GM19452 (cell line): ENCODE measurements at regions not wholly inside any gene's neighbourhood (a gene's known extent, or its start where the extent isn't known, plus 50 kb on each side); places are given as distances from the start of the nearest gene placed in this dataset.

Source experiments
- ATAC-seq: cut with Tn5 transposase; IDR thresholded peaks from one replicate; pipeline ENCODE4 v1.9.1; 2021; ENCODE audit not compliant: unreplicated experiment

GRCh38 chr14:98692832-98693231 lies 579.2 kb downstream of the BCL11B start:
- ATAC-seq, result no peak

- no peak for ATAC-seq
Measured at GRCh38 chr14:98694541-98694940, 577.5 kb downstream of the BCL11B start.

DNA sequence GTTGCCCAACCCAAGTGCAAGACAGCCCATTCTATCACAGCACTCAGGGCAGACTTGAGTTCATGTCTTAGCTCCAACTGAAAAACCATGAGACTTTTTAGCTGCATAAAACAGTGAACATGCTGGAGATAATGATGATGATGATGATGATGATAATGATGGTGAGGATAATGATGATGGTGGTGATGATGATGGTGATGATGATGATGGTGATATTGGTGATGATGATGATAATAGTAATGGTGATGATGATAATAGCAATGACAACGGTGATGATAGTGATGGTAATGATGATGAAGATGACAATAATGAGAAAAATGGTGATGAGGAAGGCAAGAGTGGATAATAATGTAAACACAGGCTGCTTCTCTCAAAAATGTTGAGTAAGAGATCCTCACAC lies 576.2 kb downstream of the BCL11B start:
- no peak for ATAC-seq

GRCh38 chr14:98698341-98698740 lies 573.7 kb downstream of the BCL11B start:
- ATAC-seq, result no peak

GRCh38 chr14:98700748-98701147 lies 571.2 kb downstream of the BCL11B start:
- no peak for ATAC-seq

DNA sequence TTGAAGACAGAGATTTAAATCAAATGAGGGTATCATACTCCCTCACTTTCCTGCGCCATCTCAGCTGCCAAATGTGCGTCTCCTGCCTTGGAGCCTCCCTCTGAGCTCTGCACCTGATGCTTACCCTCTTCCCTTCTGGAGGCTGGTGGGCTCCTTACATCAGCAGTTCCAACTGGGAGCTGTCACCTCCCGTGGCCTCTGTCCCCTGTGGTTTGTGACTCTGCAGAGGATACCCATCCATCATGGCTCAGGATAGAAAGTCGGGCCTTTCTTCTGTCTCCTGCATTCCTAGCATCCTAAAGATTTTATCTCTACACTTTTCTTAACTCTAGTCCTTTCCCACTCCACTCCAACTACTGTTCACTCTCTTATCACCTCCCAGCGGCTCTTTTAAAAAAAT lies 570.6 kb downstream of the BCL11B start:
- no peak for ATAC-seq

DNA sequence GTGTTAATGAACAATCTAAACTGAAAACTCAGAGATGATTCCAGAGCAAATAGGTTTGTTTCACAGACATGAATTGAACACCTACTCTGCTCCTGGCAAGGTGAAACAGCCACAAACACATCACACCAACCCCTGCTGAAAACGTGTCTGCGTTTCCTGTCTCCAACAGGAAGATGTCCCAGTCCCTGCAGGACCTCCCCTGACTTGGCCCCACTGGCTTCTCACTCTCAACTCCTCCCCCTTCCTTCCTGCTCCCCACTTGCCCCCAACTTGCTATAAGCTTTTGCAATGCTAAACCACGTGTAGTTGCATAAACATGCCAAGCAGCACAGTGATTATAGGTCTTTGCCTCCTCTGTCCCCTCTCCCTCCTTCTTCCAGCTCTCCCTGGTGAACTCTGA lies 567.6 kb downstream of the BCL11B start:
- ATAC-seq, result no peak

- ATAC-seq, result no peak
Measured at GRCh38 chr14:98705871-98706300, 566.1 kb downstream of the BCL11B start.

- ATAC-seq, result no peak
Measured at GRCh38 chr14:98707522-98707921, 564.5 kb downstream of the BCL11B start.

DNA sequence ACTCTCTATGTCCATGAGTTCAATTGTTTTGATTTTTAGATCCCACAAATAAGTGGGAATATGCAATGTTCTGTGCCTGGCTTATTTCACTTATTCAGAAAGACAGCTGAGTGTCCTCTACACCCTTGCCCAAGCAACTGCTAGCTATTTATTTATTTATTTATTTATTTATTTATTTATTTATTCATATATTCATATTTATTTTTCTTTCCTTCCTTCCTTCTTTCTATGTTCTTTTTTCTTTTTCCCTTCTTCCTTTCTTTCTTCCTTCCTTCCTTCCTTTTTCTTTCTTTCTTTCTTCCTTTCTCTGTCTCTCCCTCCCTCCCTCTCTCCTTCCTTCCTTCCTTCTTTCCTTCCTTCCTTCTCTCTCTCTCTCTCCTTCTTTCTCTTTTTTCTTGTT lies 563.4 kb downstream of the BCL11B start:
- no peak for ATAC-seq

GRCh38 chr14:98711453-98711852 lies 560.5 kb downstream of the BCL11B start:
- ATAC-seq, result no peak

DNA sequence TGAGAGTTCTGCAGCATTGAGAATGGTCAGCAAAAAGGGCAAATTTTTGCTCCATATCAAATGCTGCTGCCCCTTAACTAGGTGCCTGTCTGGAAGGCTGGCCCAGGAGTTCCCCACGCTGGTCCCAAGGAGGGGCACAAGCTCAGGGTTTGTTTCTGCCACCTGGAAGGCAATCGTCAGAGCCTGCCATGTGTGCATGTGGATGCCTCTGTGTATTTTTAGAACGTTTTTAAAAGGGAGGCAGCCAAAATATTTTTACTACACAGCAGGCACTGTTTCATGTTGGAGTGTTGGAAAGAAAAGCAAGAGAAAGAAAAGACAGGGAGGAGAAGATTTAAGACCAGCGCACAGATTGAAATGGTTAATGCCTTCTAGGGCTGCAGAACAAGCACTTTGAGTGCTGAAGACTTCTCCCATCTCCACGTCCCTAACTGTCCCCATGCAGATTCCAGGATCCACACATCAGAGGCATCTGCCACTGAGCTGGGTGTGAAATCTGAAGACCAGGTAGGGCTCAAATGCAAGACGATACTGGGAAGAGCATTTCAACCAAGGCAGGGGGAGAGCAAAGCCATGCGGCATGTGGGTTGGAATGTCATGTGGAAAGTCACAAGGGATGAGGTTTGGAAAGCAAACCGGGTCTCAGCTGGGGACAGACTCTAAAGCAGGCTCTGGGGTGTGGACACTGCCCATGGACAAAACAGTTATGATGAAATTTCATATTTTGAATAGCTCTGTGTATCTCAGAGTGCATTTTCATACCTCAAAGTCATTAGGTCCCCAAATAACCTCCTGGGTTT lies 557.2 kb downstream of the BCL11B start:
- ATAC-seq, result no peak

GRCh38 chr14:98716133-98716532 lies 555.9 kb downstream of the BCL11B start:
- no peak for ATAC-seq

GRCh38 chr14:98721061-98721460 lies 550.9 kb downstream of the BCL11B start:
- no peak for ATAC-seq

DNA sequence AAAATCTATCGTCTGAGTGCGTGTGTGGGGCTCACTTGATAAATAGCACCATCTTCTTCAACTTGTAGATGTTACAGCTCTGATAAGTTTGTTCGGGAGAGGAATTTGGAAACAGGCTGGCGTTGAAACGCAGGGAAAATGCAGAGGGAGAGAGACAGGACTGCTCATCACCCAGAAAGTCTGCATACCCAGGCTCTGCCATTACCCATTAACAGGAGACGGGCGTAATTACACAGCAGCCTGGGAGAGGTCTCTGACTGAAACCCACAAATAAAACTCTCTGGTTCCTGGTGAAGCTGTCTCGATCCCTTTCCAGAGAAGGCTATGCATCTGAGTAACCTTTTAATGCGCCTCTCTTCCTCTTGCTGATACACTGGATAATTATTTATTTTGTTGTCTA lies 547.3 kb downstream of the BCL11B start:
- ATAC-seq, result no peak

DNA sequence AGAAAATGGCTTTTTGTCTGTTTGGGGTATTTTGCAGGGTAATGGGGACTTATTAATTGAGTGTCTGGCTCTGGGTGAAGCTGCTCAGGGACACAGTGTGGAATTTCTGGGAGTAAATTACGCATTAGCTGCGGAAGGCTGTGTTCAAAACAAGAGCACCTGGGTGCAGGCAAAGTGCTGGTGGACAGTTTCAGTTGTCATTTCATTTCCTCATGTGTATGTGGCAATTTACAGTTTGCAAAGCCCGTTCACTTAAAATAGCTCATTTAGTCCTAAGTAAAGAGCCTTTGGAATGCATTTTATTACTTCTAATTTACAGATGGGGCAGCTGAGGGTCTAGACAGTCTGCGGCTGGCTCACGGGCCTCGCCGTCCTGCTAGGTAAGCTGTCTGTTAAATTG lies 546.8 kb downstream of the BCL11B start:
- ATAC-seq, result no peak

DNA sequence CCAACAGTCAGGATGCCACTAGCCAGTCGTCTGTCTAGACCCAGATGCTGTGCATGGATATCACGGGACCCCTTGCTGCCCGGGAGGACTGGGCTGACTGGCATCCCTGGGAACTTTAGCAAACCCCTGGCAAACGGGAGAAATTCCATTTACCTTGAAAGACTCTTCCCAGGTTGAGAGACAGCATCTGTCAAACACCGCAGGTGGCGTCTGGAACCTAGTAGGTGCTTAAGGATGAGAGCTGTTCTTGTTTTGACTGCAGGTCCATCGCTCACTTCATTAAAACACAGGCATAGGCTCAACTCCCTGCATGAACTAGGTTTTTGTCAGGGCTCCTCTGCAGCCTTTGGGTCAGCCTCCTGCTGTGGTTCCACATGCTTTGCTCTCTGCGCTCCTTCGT lies 546.3 kb downstream of the BCL11B start:
- ATAC-seq, result no peak

GRCh38 chr14:98726585-98727405 lies 545.2 kb downstream of the BCL11B start:
- no peak for ATAC-seq

- ATAC-seq, result no peak
Measured at GRCh38 chr14:98728024-98728423, 544.0 kb downstream of the BCL11B start.

DNA sequence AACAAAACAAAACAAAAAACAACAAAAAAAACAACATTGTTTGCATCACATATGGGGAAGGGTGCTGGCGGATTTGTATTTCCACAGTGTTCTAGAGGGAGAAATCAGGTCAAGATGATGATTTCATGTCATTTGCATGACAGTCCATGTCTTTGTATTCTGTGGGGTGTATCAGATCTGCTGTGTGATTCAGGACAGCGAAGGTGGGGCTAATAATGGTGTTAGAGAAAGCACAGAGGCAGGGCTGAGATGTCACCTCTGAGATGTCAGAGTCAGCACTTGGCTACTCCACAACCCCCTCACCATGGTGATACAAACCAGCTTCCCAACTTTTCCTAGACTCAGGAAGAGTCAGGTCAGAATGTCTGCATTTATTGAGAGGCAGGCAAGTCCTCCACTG lies 543.2 kb downstream of the BCL11B start:
- no peak for ATAC-seq

DNA sequence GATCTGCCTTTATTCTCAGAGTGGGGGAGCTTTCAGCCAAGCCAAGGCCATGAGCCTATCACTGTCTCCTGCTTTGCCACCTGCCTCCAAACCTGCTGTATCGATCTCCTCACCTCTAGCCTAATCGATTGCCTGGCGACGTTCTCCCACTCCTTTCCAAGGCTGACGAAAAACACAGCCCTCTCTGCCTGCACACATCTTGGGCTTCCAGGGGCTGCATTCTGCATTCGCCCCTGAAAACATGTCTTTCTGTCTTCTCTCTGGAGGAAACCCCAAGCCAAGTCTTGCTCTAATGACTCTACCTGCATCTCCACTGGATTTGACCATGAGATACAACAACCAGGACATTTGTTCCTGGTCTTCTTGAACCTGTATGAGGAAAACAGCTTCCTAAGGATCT lies 540.7 kb downstream of the BCL11B start:
- ATAC-seq, result no peak

DNA sequence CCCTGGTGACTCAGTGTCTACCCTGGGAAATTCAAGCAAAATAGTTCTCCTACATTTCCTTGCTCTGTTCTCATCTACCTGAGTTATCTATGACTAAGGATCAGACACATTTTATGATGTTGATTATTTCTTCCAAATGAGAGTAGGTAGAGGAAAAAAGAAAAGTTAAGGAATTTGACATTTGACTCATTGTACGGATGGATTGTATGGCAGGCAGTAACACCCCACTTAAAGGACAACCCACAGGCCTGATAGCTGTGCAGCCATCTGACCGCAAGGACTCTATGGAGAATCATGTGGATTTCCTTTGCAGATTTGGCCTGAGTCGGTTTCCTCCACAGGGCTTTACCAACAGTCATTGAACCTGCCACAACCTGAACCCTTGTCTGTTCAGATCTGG lies 540.3 kb downstream of the BCL11B start:
- no peak for ATAC-seq
